Thyroid gland (tissue), 4 donors: ENCODE measurements at regions not wholly inside any gene's neighbourhood (a gene's known extent, or its start where the extent isn't known, plus 50 kb on each side); places are given as distances from the start of the nearest gene placed in this dataset.

Experiments used
- DNase-seq, 2 donors: peaks; one replicate each; pipeline ENCODE4 v3.0.0-alpha.2; 2019
- H3K27ac ChIP-seq, 3 donors: fragments of 200-600 bp; sonication (generic); 1 replicate in 2 of 3; 2 replicates in 1 of 3; pipeline ENCODE4 v1.5.1; 2016 to 2019; ENCODE audit warnings: mild to moderate bottlenecking in 1 of 3, moderate library complexity in 1 of 3
- H3K27me3 ChIP-seq: fragments of 200-600 bp; sonication (generic); one replicate; pipeline ENCODE4 v1.5.1; 2019
- H3K36me3 ChIP-seq, 2 donors: fragments of 200-600 bp; sonication (generic); one replicate each; pipeline ENCODE4 v1.5.1; 2016 to 2019
- H3K4me1 ChIP-seq, 2 donors: fragments of 200-600 bp; sonication (generic); one replicate each; pipeline ENCODE4 v1.5.1; 2017 to 2019
- H3K4me3 ChIP-seq, 3 donors: fragments of 200-600 bp; sonication (generic); replicated peaks in 1 of 3; 1 replicate in 2 of 3; 2 replicates in 1 of 3; pipeline ENCODE4 v1.5.1; 2016; ENCODE audit warnings: mild to moderate bottlenecking in 1 of 3
- H3K9me3 ChIP-seq: fragments of 200-600 bp; sonication (generic); one replicate; pipeline ENCODE4 v1.5.1; 2017
- POLR2A ChIP-seq, 2 donors: fragments of 450-650 bp; IDR thresholded peaks; one replicate each; pipeline ENCODE4 v1.6.1; 2017; ENCODE audit warnings: antibody characterized with exemption in 2 of 2, mild to moderate bottlenecking in 2 of 2, moderate library complexity in 1 of 2
- WGBS, 2 donors: methylation state at CpG; one replicate each; pipeline ENCODE4 v1.1.5; 2017; 5-methylcytosine and 5-hydroxymethylcytosine counted together
- intact Hi-C: fragments of 100-400 bp; cut with DNase I; formaldehyde crosslinking; loops from one replicate; pipeline ENCODE4 v1.15.1; 2023
- TF ChIP-seq, protein P1 (sequence below), 6 experiments: fragments of 200-600 bp in 3 of 6; fragments of 450-650 bp in 3 of 6; sonication (generic) in 3 of 6; IDR thresholded peaks; one replicate each; pipeline ENCODE4 v1.5.1; 2016 to 2019; ENCODE audit warnings: antibody characterized with exemption in 6 of 6, mild to moderate bottlenecking in 2 of 6, inconsistent platforms in 1 of 6, moderate library complexity in 1 of 6

- Histone ChIP-seq H3K27me3 (no peaks in the 10 kb centered on the region), H3K4me3 (no peak overlapping the region), H3K4me1 (no peaks in the 10 kb centered on the region), H3K27ac (no peak overlapping the region), H3K36me3 (no peaks in the 10 kb centered on the region), H3K9me3 (no peaks in the 10 kb centered on the region)
- WGBS, 2 donors = 85% methylated on average over 4 of the region's 4 CpGs
- intact Hi-C loops = no loop called here
- TF ChIP-seq, protein P1, sequence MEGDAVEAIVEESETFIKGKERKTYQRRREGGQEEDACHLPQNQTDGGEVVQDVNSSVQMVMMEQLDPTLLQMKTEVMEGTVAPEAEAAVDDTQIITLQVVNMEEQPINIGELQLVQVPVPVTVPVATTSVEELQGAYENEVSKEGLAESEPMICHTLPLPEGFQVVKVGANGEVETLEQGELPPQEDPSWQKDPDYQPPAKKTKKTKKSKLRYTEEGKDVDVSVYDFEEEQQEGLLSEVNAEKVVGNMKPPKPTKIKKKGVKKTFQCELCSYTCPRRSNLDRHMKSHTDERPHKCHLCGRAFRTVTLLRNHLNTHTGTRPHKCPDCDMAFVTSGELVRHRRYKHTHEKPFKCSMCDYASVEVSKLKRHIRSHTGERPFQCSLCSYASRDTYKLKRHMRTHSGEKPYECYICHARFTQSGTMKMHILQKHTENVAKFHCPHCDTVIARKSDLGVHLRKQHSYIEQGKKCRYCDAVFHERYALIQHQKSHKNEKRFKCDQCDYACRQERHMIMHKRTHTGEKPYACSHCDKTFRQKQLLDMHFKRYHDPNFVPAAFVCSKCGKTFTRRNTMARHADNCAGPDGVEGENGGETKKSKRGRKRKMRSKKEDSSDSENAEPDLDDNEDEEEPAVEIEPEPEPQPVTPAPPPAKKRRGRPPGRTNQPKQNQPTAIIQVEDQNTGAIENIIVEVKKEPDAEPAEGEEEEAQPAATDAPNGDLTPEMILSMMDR (IDR thresholded peaks at IDR 0.05) = no peak
- no peak for TF ChIP-seq POLR2A (IDR thresholded peaks at IDR 0.05)
- no peak for DNase-seq
These were observed 892.1 kb upstream of the POU3F3 start for GRCh38 chr2:103961862-103962261.

- no peaks in the 10 kb centered on the region for H3K27me3 ChIP-seq
- 87 to 89% methylated on average over 4 of the region's 4 CpGs for WGBS, 2 donors
- no peak for DNase-seq
- no peaks in the 10 kb centered on the region for H3K9me3 ChIP-seq
- no peak overlapping the region for H3K27ac ChIP-seq
- no peaks in the 10 kb centered on the region for H3K36me3 ChIP-seq
- TF ChIP-seq POLR2A (IDR thresholded peaks at IDR 0.05) = no peak
- TF ChIP-seq, protein P1 (IDR thresholded peaks at IDR 0.05) = no peak
- H3K4me3 ChIP-seq = no peak overlapping the region
- H3K4me1 ChIP-seq = no peaks in the 10 kb centered on the region
- intact Hi-C loops = no loop called here
These were observed 891.2 kb upstream of the POU3F3 start for GRCh38 chr2:103962670-103963069.

DNA sequence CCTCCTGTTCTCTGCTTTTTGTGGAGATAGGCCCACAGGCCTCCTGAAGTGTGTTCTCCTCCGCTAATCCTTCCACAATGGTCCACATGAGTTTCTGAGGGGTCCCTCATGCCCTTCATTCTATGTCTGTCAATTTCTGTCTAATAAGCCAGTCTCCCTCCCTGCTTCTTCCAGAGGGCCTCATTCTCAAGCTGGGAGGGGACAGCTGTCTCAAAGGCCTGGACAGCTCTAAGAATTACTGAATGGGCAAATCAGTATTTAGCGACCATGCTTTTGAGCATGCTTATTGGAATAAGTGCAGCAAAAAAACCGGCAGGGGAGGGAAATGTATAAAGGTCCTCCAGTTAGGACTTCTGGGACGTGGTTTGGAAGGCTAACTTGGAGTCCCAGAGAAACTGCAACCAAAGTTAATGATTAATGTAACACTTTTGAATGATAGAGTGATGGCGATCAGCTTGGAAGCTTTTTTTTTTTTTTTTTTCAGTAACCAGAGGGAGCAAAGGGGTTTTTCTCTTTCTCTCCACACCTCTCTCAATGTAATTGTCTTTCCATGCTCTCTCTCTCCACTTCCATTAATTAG, 890.7 kb upstream of the POU3F3 start:
- Histone ChIP-seq H3K27ac (no peak overlapping the region), H3K9me3 (no peaks in the 10 kb centered on the region), H3K4me3 (no peak overlapping the region), H3K27me3 (no peaks in the 10 kb centered on the region), H3K36me3 (no peaks in the 10 kb centered on the region), H3K4me1 (no peaks in the 10 kb centered on the region)
- intact Hi-C loops = no loop called here
- whole genome bisulfite sequencing, 2 donors = 87 to 92% methylated on average over 5 of the region's 5 CpGs
- TF ChIP-seq, protein P1 (IDR thresholded peaks at IDR 0.05) = no peak
- TF ChIP-seq POLR2A (IDR thresholded peaks at IDR 0.05) = no peak
- DNase-seq = no peak

- no peak for TF ChIP-seq POLR2A (IDR thresholded peaks at IDR 0.05)
- Histone ChIP-seq H3K36me3 (no peaks in the 10 kb centered on the region), H3K27me3 (no peaks in the 10 kb centered on the region), H3K4me1 (no peaks in the 10 kb centered on the region), H3K9me3 (no peaks in the 10 kb centered on the region), H3K4me3 (no peak overlapping the region), H3K27ac (no peak overlapping the region)
- intact Hi-C loops = no loop called here
- no peak for DNase-seq
- 89 to 90% methylated on average over 4 of the region's 4 CpGs for WGBS, 2 donors
These were observed 876.7 kb upstream of the POU3F3 start for GRCh38 chr2:103977241-103977640.

GRCh38 chr2:103977668-103978067, 876.2 kb upstream of the POU3F3 start:
- Histone ChIP-seq H3K27me3 (no peaks in the 10 kb centered on the region), H3K4me3 (no peak overlapping the region), H3K27ac (no peak overlapping the region), H3K9me3 (no peaks in the 10 kb centered on the region), H3K36me3 (no peaks in the 10 kb centered on the region), H3K4me1 (no peaks in the 10 kb centered on the region)
- intact Hi-C loops = no loop called here
- no peak for DNase-seq
- no peak for TF ChIP-seq POLR2A (IDR thresholded peaks at IDR 0.05)
- TF ChIP-seq, protein P1 (IDR thresholded peaks at IDR 0.05) = no peak

- DNase-seq = no peak
- no peaks in the 10 kb centered on the region for H3K4me1 ChIP-seq
- no peaks in the 10 kb centered on the region for H3K27me3 ChIP-seq
- TF ChIP-seq, protein P1 (IDR thresholded peaks at IDR 0.05) = no peak
- no peak for TF ChIP-seq POLR2A (IDR thresholded peaks at IDR 0.05)
- 82 to 88% methylated on average over 1 of the region's 1 CpG for whole genome bisulfite sequencing, 2 donors
- no peak overlapping the region for H3K27ac ChIP-seq
- H3K36me3 ChIP-seq = no peaks in the 10 kb centered on the region
- H3K4me3 ChIP-seq = no peak overlapping the region
- no peaks in the 10 kb centered on the region for H3K9me3 ChIP-seq
- intact Hi-C loops = no loop called here
These were observed 873.5 kb upstream of the POU3F3 start for GRCh38 chr2:103980401-103980800.
